Left ventricle myocardium inferior (tissue), 1 donor: ENCODE measurements at regions not wholly inside any gene's neighbourhood (a gene's known extent, or its start where the extent isn't known, plus 50 kb on each side); places are given as distances from the start of the nearest gene placed in this dataset.
A peak's percentile ranks its signal among the peaks of the same experiment; 100 is the strongest.

Experiments used
- DNase-seq: peaks from one replicate; pipeline ENCODE4 v3.0.0-alpha.2; 2020
- H3K27ac ChIP-seq: fragments of 200-600 bp; replicated peaks from 2 replicates; pipeline ENCODE4 v1.8.0; 2021
- H3K27me3 ChIP-seq: fragments of 200-600 bp; 2 replicates; pipeline ENCODE4 v1.8.0; 2021; ENCODE audit warnings: low read depth
- H3K36me3 ChIP-seq: fragments of 200-600 bp; 2 replicates; pipeline ENCODE4 v1.8.0; 2021
- H3K4me1 ChIP-seq: fragments of 200-600 bp; 2 replicates; pipeline ENCODE4 v1.8.0; 2021
- H3K4me3 ChIP-seq: fragments of 200-600 bp; 2 replicates; pipeline ENCODE4 v1.8.0; 2021; ENCODE audit warnings: mild to moderate bottlenecking, moderate library complexity
- H3K9me3 ChIP-seq: fragments of 200-600 bp; replicated peaks from 2 replicates; pipeline ENCODE4 v1.8.0; 2021
- intact Hi-C: fragments of 100-400 bp; cut with micrococcal nuclease; formaldehyde crosslinking; loops from one replicate; pipeline ENCODE4 v1.11.0; 2022
- TF ChIP-seq, protein P1 (sequence below): fragments of 200-600 bp; IDR thresholded peaks from 2 replicates; pipeline ENCODE4 v1.8.0; 2021; ENCODE audit warnings: antibody characterized with exemption, mild to moderate bottlenecking, borderline replicate concordance
- donor health status: DM: no; HTN: yes; CAD: no; lungs with severe emphysema.

DNA sequence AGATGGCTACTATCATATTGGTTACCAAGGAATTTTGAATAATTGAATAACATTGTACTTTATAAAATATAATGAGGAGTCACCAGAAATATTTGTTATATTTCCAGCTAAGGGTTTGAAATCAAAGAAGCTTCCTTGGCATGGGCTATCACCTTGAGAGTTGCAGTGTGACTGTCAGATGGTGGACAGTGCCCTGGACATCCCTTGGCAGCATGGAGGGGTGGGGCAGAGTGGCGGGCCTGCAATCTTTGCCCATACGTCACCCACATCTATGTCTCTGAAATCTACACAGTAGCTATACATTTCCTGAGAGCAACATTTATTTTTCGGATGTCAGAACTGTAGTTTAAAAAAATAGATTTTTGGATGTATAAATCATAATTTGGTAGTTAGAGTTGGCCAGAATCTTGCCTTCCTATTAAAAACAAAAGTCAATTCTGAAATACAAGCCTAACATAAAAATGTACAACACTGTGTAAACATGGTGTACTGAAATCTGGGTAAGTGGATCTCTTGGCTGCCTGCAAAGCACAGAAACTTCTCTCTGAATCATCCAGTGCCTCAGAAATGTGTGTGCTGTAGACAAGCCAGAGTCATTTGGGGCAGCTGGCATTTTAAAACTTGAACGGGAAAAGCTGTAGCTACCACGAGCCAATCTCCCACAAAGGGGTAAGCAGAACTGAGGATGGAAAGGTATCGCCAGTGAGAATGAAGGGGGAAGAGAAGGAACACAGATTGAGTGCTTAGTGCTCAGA is 124.2 kb upstream of the ARHGAP28 start:
- H3K4me1 ChIP-seq = no peaks in the 10 kb centered on the region
- no peak overlapping the region for H3K4me3 ChIP-seq
- no peaks in the 10 kb centered on the region for H3K9me3 ChIP-seq
- H3K27me3 ChIP-seq = no peaks in the 10 kb centered on the region
- H3K27ac ChIP-seq = no peak overlapping the region
- TF ChIP-seq, protein P1, sequence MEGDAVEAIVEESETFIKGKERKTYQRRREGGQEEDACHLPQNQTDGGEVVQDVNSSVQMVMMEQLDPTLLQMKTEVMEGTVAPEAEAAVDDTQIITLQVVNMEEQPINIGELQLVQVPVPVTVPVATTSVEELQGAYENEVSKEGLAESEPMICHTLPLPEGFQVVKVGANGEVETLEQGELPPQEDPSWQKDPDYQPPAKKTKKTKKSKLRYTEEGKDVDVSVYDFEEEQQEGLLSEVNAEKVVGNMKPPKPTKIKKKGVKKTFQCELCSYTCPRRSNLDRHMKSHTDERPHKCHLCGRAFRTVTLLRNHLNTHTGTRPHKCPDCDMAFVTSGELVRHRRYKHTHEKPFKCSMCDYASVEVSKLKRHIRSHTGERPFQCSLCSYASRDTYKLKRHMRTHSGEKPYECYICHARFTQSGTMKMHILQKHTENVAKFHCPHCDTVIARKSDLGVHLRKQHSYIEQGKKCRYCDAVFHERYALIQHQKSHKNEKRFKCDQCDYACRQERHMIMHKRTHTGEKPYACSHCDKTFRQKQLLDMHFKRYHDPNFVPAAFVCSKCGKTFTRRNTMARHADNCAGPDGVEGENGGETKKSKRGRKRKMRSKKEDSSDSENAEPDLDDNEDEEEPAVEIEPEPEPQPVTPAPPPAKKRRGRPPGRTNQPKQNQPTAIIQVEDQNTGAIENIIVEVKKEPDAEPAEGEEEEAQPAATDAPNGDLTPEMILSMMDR = no peak
- no peak for DNase-seq
- H3K36me3 ChIP-seq = no peaks in the 10 kb centered on the region
- intact Hi-C loops = no loop called here

DNA sequence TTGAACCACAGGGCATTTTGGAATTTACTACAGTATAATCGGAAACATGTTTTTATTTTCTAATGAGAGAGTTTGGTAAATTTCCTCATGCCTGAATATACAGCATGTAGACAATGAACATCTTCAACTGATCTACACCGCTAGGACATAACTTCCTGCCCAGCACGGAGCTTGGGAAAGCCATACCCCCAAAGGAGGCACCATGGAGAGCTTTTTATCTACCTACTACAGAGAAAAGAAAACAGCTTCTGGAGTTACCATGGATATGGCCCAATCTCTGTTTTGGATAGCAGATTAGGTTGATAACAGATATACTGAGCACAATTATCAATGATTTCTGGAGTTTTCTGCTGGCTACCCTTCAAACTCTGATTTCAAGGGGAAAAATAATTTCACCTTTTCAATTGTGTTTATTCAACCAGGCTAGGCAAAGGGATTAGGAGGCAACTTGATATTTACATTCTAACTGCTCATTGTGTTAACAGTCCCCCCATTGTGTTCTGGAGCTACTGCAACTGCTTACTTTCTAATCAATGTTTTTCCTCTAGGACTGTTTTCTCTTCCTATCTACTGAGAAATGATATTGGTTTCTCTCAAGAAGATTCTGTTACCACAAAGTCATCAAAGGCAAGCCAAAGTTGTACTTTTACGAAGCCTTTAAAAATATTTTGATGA is 123.0 kb upstream of the ARHGAP28 start:
- TF ChIP-seq, protein P1 = no peak
- H3K27me3 ChIP-seq = no peaks in the 10 kb centered on the region

DNA sequence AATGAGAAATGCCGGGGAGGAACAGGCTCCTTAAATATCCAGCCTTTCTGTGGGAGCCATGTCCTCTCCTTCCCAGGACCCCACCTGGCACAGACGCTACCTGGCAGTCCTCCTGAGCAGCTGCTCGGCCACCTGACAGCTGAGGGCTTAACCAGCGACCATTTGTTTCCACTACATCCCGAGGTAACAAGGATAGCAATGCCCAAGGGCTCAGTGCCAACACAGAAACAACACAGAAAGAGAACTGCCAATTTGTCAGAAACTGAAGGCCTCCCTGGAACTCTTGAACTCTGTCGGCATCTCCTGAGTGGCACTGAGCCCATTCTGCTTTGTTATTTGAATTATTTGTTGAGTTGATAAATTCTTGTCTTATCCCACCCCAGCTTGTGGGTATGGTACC is 122.2 kb upstream of the ARHGAP28 start:
- Histone ChIP-seq H3K9me3 (no peaks in the 10 kb centered on the region), H3K4me3 (no peak overlapping the region), H3K27me3 (no peaks in the 10 kb centered on the region), H3K36me3 (no peaks in the 10 kb centered on the region), H3K27ac (no peak overlapping the region), H3K4me1 (no peaks in the 10 kb centered on the region)
- intact Hi-C loops = no loop called here
- TF ChIP-seq, protein P1 = no peak
- DNase-seq = no peak

More for the DNA sequence above, 123.0 kb upstream of the ARHGAP28 start:
- Histone ChIP-seq H3K36me3 (no peaks in the 10 kb centered on the region), H3K4me1 (no peaks in the 10 kb centered on the region), H3K9me3 (no peaks in the 10 kb centered on the region), H3K27ac (no peak overlapping the region), H3K4me3 (no peak overlapping the region)
- intact Hi-C loops = no loop called here
- no peak for DNase-seq

DNA sequence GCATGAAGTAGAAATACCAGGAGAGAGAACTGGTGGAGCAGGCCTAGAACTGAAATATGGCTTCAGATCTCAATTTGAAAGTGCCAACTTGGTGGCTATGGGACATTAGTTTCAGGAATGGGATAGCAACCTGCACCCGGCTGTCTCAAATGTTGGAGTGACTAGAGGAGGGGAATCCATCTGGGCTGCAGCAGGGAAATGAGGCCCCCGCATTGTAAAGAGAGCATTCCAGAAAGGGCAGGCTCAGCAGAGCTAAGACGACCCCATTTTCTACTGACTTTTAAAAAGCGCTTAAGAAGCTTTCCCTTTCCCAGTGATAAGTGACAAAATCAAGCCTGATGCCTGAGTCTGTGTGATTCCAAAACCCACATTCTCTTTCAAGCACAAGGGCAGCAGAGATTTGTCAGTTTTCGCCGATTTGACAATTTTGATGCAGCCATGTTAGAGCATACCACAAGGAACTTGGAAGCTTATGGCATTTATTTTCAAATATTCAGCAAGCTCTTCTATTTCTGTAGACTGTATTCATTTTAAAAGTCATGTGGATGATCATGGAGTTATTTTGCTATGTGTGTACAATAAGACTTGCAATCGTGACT is 119.8 kb upstream of the ARHGAP28 start:
- Histone ChIP-seq H3K9me3 (peaks cover 11% of the 10 kb centered on the region), H3K4me3 (no peak overlapping the region), H3K27me3 (no peaks in the 10 kb centered on the region), H3K27ac (peak overlapping the region; percentile 8), H3K36me3 (no peaks in the 10 kb centered on the region), H3K4me1 (no peaks in the 10 kb centered on the region)
- TF ChIP-seq, protein P1 = no peak
- intact Hi-C loops = no loop called here
- DNase-seq = no peak

DNA sequence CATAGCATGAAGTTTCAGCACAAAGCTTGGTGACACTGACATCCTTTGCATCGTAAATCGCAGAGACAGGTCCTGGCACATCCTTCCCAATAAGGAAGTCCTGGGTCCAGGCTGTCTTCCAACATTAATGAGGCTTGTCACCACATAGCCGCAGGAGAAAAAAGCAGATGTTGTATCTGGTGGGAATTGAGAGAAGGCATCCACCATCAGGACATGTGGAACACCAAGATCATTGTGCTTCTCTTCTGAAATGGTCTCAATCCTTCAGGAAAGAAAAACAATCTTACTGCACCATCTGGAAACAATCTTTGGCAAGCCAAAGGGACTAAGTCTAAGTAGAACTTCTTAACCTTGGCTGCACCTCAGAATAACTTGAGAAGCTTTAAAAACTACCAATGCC is 119.0 kb upstream of the ARHGAP28 start:
- Histone ChIP-seq H3K27ac (peak overlapping the region; percentile 8), H3K27me3 (no peaks in the 10 kb centered on the region), H3K4me3 (no peak overlapping the region), H3K4me1 (no peaks in the 10 kb centered on the region), H3K9me3 (peaks cover 11% of the 10 kb centered on the region), H3K36me3 (no peaks in the 10 kb centered on the region)
- TF ChIP-seq, protein P1 = no peak
- intact Hi-C loops = no loop called here
- DNase-seq = no peak
